Stomach (tissue), 4 donors: ENCODE measurements at regions not wholly inside any gene's neighbourhood (a gene's known extent, or its start where the extent isn't known, plus 50 kb on each side); places are given as distances from the start of the nearest gene placed in this dataset.

Experiments used
- CTCF ChIP-seq, 7 experiments: fragments of 450-650 bp in 4 of 7; fragments of 200-600 bp in 3 of 7; sonication (generic) in 3 of 7; IDR thresholded peaks; one replicate each; pipeline ENCODE4 v1.5.1; 2016 to 2019; ENCODE audit warnings: antibody characterized with exemption in 7 of 7, control low read depth in 2 of 7, mild to moderate bottlenecking in 1 of 7
- POLR2A ChIP-seq, 4 donors: fragments of 450-650 bp; IDR thresholded peaks; one replicate each; pipeline ENCODE4 v1.6.1; 2016; ENCODE audit warnings: antibody characterized with exemption in 4 of 4, control low read depth in 2 of 4, mild to moderate bottlenecking in 1 of 4, moderate library complexity in 1 of 4
- POLR2AphosphoS5 ChIP-seq, 3 donors: sonication (generic); formaldehyde crosslinking; IDR thresholded peaks; one replicate each; pipeline ENCODE4 v1.6.1; 2016; ENCODE audit warnings: antibody characterized with exemption in 3 of 3

GRCh38 chrX:45846328-45846727 lies 645.7 kb upstream of the DIPK2B start:
- no peak for TF ChIP-seq CTCF (IDR thresholded peaks at IDR 0.05)
- no peak for TF ChIP-seq POLR2A (IDR thresholded peaks at IDR 0.05)
- TF ChIP-seq POLR2AphosphoS5 (IDR thresholded peaks at IDR 0.05), result no peak
